Right lobe of liver (tissue), 4 donors: ENCODE measurements at regions not wholly inside any gene's neighbourhood (a gene's known extent, or its start where the extent isn't known, plus 50 kb on each side); places are given as distances from the start of the nearest gene placed in this dataset.

Source experiments
- POLR2A ChIP-seq: fragments of 450-650 bp; IDR thresholded peaks from one replicate; pipeline ENCODE4 v1.6.1; 2017; ENCODE audit warnings: antibody characterized with exemption, mild to moderate bottlenecking
- TF ChIP-seq, protein P1 (sequence below), 4 donors: fragments of 200-600 bp in 3 of 4; fragments of 450-650 bp in 1 of 4; IDR thresholded peaks; one replicate each; pipeline versions ENCODE4 v1.5.1 to v1.8.0; 2016 to 2022; ENCODE audit warnings: antibody characterized with exemption in 4 of 4, mild to moderate bottlenecking in 2 of 4
- donor health status: DM: no; HTN: no; CAD: no.
- donor health status: DM: no; HTN: no; CAD: no.
- donor health status: DM: no; HTN: yes; CAD: no.

DNA sequence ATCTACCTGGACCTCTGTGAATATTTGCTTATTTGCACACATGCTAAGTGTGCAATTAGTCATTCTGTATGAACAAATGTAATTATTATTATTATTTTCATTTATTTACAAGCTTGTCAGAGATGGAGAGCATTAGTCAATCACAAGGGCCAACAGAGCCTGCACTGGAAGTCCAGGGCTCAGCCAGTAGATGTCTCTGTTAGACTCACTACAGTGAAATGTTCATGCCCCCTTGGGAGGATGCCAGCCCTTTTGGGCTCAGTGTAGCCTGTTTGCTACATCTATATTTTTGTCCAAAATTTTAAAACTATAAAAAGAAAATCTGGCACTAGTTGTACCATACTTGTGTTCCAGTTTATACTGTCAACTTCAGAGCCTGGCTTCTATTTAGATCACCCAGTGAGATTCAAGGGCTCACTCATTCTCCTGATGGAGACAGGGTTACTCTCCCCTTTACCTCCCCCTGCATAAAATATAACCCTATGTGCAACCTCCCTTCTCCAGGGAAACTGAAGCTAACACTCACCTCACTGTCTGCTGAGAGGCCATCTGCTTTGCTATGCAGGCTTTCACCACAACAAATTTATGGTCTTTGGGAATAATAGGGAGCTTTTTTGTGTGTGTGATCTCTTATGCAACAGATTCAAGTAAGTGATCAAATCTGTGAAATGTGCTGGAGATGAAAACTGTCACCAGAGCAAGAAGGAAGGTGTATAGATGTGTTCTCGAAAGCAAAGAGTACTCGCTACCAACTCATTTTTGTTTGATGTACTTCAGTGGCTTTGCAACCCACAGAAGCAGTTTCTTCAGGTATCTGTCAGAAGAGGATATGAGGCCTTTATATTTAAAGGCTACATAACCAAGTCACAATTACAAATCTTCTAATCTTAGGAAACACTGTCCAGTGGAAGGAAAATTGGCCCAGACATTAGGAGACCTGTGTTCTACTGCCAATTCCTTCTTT lies 99.9 kb upstream of the TLE4 start:
- TF ChIP-seq, protein P1, sequence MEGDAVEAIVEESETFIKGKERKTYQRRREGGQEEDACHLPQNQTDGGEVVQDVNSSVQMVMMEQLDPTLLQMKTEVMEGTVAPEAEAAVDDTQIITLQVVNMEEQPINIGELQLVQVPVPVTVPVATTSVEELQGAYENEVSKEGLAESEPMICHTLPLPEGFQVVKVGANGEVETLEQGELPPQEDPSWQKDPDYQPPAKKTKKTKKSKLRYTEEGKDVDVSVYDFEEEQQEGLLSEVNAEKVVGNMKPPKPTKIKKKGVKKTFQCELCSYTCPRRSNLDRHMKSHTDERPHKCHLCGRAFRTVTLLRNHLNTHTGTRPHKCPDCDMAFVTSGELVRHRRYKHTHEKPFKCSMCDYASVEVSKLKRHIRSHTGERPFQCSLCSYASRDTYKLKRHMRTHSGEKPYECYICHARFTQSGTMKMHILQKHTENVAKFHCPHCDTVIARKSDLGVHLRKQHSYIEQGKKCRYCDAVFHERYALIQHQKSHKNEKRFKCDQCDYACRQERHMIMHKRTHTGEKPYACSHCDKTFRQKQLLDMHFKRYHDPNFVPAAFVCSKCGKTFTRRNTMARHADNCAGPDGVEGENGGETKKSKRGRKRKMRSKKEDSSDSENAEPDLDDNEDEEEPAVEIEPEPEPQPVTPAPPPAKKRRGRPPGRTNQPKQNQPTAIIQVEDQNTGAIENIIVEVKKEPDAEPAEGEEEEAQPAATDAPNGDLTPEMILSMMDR (IDR thresholded peaks at IDR 0.05) = peak in 3 of 4 donors; percentile 39 to 48 (median 39)
- TF ChIP-seq POLR2A = no peak
